ENCODE measurements at regions not wholly inside any gene's neighbourhood (a gene's known extent, or its start where the extent isn't known, plus 50 kb on each side); places are given as distances from the start of the nearest gene placed in this dataset.

GRCh38 chr18:57299931-57300330, 52.4 kb upstream of the ST8SIA3 start:
- no peak for TF ChIP-seq CTCF (IDR thresholded peaks at IDR 0.05; ENCODE audit: insufficient read depth, low read depth, low read length, missing control alignments)
- H3K4me3 ChIP-seq (ENCODE audit: low read length) = no peak overlapping the region
- DNase-seq (ENCODE audit: low read depth) = no peak

GRCh38 chr18:57301573-57302559, 50.5 kb upstream of the ST8SIA3 start:
- H3K4me3 ChIP-seq (ENCODE audit: low read length) = no peak overlapping the region
- no peak for TF ChIP-seq CTCF (IDR thresholded peaks at IDR 0.05; ENCODE audit: insufficient read depth, low read depth, low read length, missing control alignments)
- no peak for DNase-seq (ENCODE audit: low read depth)
